HepG2 (cell line): ENCODE measurements at regions not wholly inside any gene's neighbourhood (a gene's known extent, or its start where the extent isn't known, plus 50 kb on each side); places are given as distances from the start of the nearest gene placed in this dataset.

Experiments
- ATF1 ChIP-seq: IDR thresholded peaks from 2 replicates; pipeline ENCODE4 v1.6.1; 2016; ENCODE audit warnings: mild to moderate bottlenecking, control low read depth
- ATM ChIP-seq: fragments of 450-650 bp; IDR thresholded peaks from 2 replicates; pipeline ENCODE4 v1.7.1; 2017; ENCODE audit warnings: mild to moderate bottlenecking, borderline replicate concordance
- MBD4 ChIP-seq: IDR thresholded peaks from 2 replicates; pipeline ENCODE4 v1.6.1; 2012; ENCODE audit warnings: low read length, inconsistent platforms, borderline replicate concordance
- MED8 ChIP-seq: sonication (generic); formaldehyde crosslinking; IDR thresholded peaks from 2 replicates; pipeline ENCODE4 v1.8.1; 2023; ENCODE audit warnings: mild to moderate bottlenecking, missing genetic modification reagents; ENCODE audit not compliant: insufficient replicate concordance
- MIXL1 ChIP-seq: IDR thresholded peaks from 2 replicates; pipeline ENCODE4 v1.6.1; 2016
- PATZ1 ChIP-seq: sonication (generic); formaldehyde crosslinking; IDR thresholded peaks from 2 replicates; pipeline ENCODE4 v1.4.0; 2020; ENCODE audit warnings: missing genetic modification reagents
- RAD21 ChIP-seq: fragments of 450-650 bp; formaldehyde crosslinking; IDR thresholded peaks from 2 replicates; pipeline ENCODE4 v1.5.0; 2020; ENCODE audit warnings: mild to moderate bottlenecking
- RBAK ChIP-seq: sonication (generic); formaldehyde crosslinking; IDR thresholded peaks from 2 replicates; pipeline ENCODE4 v1.5.1; 2020; ENCODE audit warnings: mild to moderate bottlenecking, missing genetic modification reagents
- REPIN1 ChIP-seq: sonication (generic); formaldehyde crosslinking; IDR thresholded peaks from 2 replicates; pipeline ENCODE4 v1.8.0; 2022; ENCODE audit warnings: missing genetic modification reagents, low read depth, mild to moderate bottlenecking, borderline replicate concordance
- ZC3H13 ChIP-seq: sonication (generic); formaldehyde crosslinking; IDR thresholded peaks from 2 replicates; pipeline ENCODE4 v1.8.1; 2023; ENCODE audit warnings: mild to moderate bottlenecking, missing genetic modification reagents, moderate library complexity
- ZNF296 ChIP-seq: sonication (generic); formaldehyde crosslinking; conservative IDR thresholded peaks from 2 replicates; pipeline ENCODE4 v1.5.0; 2020; ENCODE audit warnings: mild to moderate bottlenecking, missing genetic modification reagents
- ZNF552 ChIP-seq: sonication (generic); formaldehyde crosslinking; IDR thresholded peaks from 2 replicates; pipeline ENCODE4 v1.9.0; 2022; ENCODE audit warnings: missing genetic modification reagents, mild to moderate bottlenecking, borderline replicate concordance
- ZNF564 ChIP-seq: sonication (generic); formaldehyde crosslinking; IDR thresholded peaks from 2 replicates; pipeline ENCODE4 v1.8.1; 2023; ENCODE audit warnings: mild to moderate bottlenecking, missing genetic modification reagents
- ZNF639 ChIP-seq: conservative IDR thresholded peaks from 2 replicates; pipeline ENCODE4 v1.6.1; 2018; ENCODE audit warnings: missing genetic modification reagents
- TF ChIP-seq, protein P1 (sequence below): IDR thresholded peaks from 2 replicates; pipeline ENCODE4 v1.6.1; 2016
- TF ChIP-seq, protein P2 (sequence below): sonication (generic); formaldehyde crosslinking; IDR thresholded peaks from 2 replicates; pipeline ENCODE4 v1.4.0; 2020; ENCODE audit warnings: mild to moderate bottlenecking, missing genetic modification reagents
- TF ChIP-seq, protein P3 (sequence below): sonication (generic); formaldehyde crosslinking; IDR thresholded peaks from 2 replicates; pipeline ENCODE4 v1.5.0; 2020; ENCODE audit warnings: missing genetic modification reagents
- TF ChIP-seq, protein P4 (sequence below): sonication (generic); formaldehyde crosslinking; IDR thresholded peaks from 2 replicates; pipeline ENCODE4 v1.8.0; 2022; ENCODE audit warnings: low read depth, missing genetic modification reagents

DNA sequence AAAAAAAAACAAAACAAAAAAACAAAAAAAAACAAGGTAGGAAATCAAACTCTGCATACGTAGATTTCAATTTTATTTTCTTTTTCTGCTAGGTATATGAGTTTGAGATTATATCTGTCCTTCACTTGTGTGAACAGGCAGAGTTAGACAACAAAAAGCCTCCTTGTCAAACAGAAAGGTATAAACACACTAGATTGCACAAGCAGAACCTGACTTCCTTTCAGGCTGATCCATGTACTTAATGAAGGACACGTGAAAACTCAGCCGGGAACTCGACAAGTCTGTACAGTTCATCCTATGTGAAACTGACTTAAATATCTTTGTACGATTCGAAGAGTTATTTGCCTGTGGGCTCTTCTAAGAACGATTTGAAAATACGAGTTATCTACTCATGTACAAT lies 254.1 kb downstream of the ARL4A start (continued):
- TF ChIP-seq MBD4 (no peak), REPIN1 (0 out of 2 replicates have a peak, but pooled peaks have one; percentile 47), ATF1 (no peak), MED8 (CRISPR knock-in tag) (no peak), ZC3H13 (CRISPR knock-in tag) (no peak), ZNF639 (CRISPR knock-in tag) (no peak), MIXL1 (CRISPR knock-in tag) (peak; percentile 97), PATZ1 (no peak), ZNF564 (CRISPR knock-in tag) (no peak), RBAK (CRISPR knock-in tag) (no peak), ZNF296 (CRISPR knock-in tag) (no peak), RAD21 (no peak), ATM (no peak), ZNF552 (no peak)
- TF ChIP-seq, protein P1, sequence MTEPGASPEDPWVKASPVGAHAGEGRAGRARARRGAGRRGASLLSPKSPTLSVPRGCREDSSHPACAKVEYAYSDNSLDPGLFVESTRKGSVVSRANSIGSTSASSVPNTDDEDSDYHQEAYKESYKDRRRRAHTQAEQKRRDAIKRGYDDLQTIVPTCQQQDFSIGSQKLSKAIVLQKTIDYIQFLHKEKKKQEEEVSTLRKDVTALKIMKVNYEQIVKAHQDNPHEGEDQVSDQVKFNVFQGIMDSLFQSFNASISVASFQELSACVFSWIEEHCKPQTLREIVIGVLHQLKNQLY (CRISPR knock-in tag): peak; percentile 95
- TF ChIP-seq, protein P2, sequence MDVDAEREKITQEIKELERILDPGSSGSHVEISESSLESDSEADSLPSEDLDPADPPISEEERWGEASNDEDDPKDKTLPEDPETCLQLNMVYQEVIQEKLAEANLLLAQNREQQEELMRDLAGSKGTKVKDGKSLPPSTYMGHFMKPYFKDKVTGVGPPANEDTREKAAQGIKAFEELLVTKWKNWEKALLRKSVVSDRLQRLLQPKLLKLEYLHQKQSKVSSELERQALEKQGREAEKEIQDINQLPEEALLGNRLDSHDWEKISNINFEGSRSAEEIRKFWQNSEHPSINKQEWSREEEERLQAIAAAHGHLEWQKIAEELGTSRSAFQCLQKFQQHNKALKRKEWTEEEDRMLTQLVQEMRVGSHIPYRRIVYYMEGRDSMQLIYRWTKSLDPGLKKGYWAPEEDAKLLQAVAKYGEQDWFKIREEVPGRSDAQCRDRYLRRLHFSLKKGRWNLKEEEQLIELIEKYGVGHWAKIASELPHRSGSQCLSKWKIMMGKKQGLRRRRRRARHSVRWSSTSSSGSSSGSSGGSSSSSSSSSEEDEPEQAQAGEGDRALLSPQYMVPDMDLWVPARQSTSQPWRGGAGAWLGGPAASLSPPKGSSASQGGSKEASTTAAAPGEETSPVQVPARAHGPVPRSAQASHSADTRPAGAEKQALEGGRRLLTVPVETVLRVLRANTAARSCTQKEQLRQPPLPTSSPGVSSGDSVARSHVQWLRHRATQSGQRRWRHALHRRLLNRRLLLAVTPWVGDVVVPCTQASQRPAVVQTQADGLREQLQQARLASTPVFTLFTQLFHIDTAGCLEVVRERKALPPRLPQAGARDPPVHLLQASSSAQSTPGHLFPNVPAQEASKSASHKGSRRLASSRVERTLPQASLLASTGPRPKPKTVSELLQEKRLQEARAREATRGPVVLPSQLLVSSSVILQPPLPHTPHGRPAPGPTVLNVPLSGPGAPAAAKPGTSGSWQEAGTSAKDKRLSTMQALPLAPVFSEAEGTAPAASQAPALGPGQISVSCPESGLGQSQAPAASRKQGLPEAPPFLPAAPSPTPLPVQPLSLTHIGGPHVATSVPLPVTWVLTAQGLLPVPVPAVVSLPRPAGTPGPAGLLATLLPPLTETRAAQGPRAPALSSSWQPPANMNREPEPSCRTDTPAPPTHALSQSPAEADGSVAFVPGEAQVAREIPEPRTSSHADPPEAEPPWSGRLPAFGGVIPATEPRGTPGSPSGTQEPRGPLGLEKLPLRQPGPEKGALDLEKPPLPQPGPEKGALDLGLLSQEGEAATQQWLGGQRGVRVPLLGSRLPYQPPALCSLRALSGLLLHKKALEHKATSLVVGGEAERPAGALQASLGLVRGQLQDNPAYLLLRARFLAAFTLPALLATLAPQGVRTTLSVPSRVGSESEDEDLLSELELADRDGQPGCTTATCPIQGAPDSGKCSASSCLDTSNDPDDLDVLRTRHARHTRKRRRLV (CRISPR knock-in tag): no peak
- TF ChIP-seq, protein P3, sequence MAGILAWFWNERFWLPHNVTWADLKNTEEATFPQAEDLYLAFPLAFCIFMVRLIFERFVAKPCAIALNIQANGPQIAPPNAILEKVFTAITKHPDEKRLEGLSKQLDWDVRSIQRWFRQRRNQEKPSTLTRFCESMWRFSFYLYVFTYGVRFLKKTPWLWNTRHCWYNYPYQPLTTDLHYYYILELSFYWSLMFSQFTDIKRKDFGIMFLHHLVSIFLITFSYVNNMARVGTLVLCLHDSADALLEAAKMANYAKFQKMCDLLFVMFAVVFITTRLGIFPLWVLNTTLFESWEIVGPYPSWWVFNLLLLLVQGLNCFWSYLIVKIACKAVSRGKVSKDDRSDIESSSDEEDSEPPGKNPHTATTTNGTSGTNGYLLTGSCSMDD (CRISPR knock-in tag): no peak
- TF ChIP-seq, protein P4, sequence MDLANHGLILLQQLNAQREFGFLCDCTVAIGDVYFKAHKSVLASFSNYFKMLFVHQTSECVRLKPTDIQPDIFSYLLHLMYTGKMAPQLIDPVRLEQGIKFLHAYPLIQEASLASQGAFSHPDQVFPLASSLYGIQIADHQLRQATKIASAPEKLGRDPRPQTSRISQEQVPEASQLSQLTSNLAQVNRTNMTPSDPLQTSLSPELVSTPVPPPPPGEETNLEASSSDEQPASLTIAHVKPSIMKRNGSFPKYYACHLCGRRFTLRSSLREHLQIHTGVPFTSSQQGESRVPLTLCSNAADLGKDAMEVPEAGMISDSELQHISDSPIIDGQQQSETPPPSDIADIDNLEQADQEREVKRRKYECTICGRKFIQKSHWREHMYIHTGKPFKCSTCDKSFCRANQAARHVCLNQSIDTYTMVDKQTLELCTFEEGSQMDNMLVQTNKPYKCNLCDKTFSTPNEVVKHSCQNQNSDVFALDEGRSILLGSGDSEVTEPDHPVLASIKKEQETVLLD (CRISPR knock-in tag): no peak
